HG03521 (cell line): ENCODE measurements at regions not wholly inside any gene's neighbourhood (a gene's known extent, or its start where the extent isn't known, plus 50 kb on each side); places are given as distances from the start of the nearest gene placed in this dataset.

Experiments
- ATAC-seq: cut with Tn5 transposase; IDR thresholded peaks from one replicate; pipeline ENCODE4 v1.9.1; 2021; ENCODE audit warnings: mild to moderate bottlenecking, moderate library complexity; ENCODE audit not compliant: unreplicated experiment

DNA sequence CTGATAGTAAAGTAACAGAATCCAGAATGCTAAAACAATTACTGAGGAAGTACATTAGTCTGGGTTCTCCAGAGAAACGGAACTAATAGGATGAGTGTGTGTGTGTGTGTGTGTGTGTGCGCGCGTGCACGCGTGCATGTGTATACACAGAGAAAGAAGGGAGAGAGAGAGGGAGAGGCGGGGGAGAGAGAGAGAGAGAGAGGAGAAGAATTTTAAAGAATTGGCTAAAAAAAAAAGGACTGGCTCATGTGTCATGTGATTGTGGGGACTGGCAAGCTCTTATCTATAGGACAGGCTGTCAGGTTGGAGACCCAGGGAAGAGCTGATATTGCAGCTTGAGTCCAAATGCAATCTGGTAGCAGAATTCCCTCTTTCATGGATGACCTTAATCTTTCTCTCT, 976.2 kb upstream of the CDH2 start:
- no peak for ATAC-seq

DNA sequence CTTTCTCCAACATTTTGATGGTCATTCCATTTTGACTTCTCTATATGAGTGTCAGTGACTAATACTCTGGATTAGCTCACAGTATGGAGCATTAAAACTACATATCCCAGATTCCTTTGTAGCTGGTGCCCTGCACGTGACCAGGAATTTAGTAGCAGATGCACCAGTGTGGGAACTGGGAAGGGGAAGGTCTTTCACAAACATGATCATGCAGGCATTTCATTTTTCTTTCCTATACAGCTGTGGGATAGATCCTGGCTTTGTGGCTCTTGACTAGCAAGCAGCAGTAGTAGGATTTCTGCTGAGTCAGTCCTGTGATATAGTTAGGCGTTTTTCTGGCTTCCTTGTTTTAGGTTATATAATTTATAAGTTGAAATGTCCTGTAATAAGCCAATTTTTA, 971.0 kb upstream of the CDH2 start:
- no peak for ATAC-seq

- no peak for ATAC-seq
Measured at GRCh38 chr18:29146068-29146467, 969.1 kb upstream of the CDH2 start.

DNA sequence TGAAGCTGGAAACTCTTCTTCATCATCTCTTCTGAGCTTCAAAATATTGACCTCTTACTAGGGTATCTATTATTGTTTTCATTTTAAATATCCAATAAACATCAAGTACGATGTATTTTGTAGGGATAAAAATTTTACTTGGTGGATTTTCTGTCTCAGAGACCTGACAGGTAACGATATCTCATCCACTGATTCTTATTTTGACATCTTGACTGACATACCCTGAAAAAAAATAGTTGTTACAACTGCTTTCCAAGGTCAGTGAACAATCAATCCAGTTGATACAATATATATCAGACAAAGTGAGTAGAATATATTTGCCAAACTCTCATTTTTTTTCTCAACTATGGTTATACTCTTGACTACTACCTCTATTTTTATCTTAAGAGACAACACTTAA, 963.7 kb upstream of the CDH2 start:
- no peak for ATAC-seq

GRCh38 chr18:29137773-29138495, 961.0 kb upstream of the CDH2 start:
- no peak for ATAC-seq

- ATAC-seq = no peak
Measured at GRCh38 chr18:29123706-29124530, 947.0 kb upstream of the CDH2 start.

- no peak for ATAC-seq
Measured at GRCh38 chr18:29104671-29105070, 927.7 kb upstream of the CDH2 start.

GRCh38 chr18:29104227-29104626, 927.3 kb upstream of the CDH2 start:
- ATAC-seq = no peak

DNA sequence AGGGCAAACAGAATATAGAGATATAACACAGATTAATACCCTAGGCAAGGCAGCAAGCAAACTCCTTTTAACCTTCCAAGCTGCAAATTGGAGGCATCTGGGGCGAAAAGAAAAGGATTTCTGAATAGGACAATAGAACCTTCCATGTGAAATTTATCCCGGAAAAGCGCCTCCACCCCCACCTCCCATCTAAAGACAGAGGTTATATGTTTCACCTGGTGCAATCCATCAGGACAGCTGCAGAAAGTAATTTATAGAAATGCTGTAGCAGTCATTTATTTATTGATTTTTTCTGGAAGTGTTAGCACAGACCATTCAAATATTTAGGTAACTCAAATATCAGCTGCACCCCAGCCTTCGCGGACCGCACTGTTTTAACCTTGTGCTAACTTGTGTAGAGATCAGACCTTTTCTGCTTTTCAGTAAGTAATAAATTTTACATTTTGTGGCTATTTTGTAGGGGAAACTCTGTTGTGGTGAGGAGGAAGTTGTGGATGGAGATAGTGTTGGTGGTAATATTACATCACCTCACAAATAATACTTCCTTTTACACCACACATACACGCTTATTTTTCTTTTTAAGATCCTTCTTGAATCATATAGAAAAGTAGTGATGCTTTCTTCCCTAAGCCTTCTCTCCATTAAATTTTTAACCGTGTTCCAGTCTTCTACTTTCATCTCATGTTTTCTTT, 919.3 kb upstream of the CDH2 start:
- no peak for ATAC-seq

- ATAC-seq = no peak
Measured at GRCh38 chr18:29087616-29088246, 910.8 kb upstream of the CDH2 start.

DNA sequence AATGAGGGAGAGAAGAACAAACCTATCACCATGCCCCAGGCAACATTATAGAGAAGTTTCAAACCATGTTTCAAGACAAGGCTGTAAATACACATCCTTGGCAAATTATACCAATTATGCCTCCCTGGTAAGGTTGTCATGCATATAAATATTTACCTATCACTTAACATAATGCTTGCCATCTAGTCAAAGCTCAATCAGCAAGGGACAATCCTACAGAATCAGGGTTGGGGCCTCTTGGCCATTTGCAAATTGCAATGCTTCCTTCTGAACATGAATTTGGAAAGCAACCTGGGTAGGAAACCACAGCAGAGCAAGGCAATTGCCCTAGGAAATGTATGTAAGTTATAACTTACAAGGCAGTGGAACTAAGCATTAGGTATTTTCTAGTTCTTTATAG, 907.2 kb upstream of the CDH2 start:
- no peak for ATAC-seq

DNA sequence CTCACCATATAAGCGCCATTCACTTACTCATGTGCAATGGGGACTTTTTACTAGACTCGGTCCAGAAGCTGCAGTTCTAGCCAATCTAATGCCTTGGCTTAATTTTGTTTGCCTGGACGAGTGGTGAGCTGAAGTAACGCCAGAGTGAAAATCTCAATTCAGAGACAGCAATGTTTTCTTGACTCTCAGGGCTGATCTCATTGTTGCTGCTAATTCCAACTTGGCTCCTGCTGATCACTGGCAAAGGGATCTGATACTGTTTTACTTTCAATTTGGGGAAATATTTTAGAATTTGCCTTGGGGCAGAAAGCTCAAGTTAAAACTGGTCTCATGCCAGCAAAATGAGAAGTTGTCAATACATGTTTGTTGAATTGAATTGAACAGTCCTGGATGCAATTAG, 906.6 kb upstream of the CDH2 start:
- no peak for ATAC-seq

- ATAC-seq = no peak
Measured at GRCh38 chr18:29080946-29081345, 904.0 kb upstream of the CDH2 start.

GRCh38 chr18:29078273-29078672, 901.3 kb upstream of the CDH2 start:
- no peak for ATAC-seq

GRCh38 chr18:29077344-29077743, 900.4 kb upstream of the CDH2 start:
- ATAC-seq = no peak

GRCh38 chr18:29076645-29077044, 899.7 kb upstream of the CDH2 start:
- no peak for ATAC-seq

DNA sequence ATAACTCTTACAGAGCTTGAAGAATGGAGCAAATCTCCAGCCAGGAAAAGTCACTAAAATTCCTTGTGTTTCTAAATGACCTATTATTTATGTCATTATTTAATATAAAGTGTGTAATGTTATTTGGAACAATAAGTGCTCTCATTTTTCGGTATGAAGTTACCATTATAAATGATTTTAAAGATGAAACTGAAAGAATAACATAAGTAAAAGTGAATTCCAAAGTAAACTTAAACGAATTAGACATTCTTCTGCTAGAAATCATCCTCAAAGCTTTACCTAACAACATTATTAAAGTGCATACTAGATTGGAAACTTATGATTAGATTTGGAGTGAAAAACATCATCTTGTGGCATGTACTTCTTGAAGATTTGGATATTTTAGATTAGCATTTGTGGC, 897.2 kb upstream of the CDH2 start:
- no peak for ATAC-seq

- ATAC-seq = no peak
Measured at GRCh38 chr18:29071869-29072268, 894.9 kb upstream of the CDH2 start.

GRCh38 chr18:29063346-29063745, 886.4 kb upstream of the CDH2 start:
- no peak for ATAC-seq

DNA sequence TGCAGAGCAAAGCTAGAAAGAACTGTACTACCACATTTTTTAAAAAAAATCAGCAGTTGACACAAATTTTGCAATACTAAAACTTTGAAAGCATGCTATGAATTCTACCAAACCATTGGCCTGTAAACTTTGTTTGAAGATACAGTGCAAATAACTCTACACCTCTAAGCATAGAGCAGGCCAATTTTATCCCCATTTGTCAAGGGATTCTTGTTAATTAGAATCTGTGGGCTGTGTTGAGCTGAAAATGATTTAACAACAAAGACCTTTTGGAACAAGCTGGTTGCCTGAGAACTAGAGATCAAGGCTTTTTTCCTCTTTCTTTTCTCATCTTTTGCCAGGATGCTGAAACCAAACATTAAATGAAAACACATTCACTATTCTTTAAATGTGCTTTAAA, 886.0 kb upstream of the CDH2 start:
- ATAC-seq = no peak

- no peak for ATAC-seq
Measured at GRCh38 chr18:29060349-29060748, 883.4 kb upstream of the CDH2 start.
